ENCODE measurements at regions not wholly inside any gene's neighbourhood (a gene's known extent, or its start where the extent isn't known, plus 50 kb on each side); places are given as distances from the start of the nearest gene placed in this dataset.

DNA sequence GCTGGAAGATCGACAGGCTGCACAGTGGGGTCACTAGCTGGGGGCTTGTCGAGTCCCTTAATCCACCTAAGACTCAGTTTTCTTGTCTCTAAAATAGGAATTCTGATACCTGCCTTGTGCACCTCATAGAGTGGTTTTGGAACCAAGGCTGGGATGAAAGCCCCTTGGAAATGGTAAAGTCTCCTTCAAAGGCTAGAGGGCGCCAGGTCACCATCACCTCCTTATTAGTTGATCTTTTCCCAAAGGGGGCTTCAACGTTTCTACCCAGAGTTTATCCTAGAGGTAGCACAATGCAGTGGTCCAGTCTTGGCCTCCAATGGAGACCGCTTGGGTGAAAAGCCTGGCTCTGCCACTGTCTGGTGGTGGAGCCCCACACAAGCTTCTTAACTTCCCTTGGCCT is 158.2 kb downstream of the AIPL1 start:
- intact Hi-C loops (cut with DNase I) = no loop called here
- no peaks in the 10 kb centered on the region for H3K36me3 ChIP-seq
- no peak overlapping the region for H3K4me3 ChIP-seq (replicated peaks in 1 of 3)
- H3K27ac ChIP-seq = no peak overlapping the region
- no peaks in the 10 kb centered on the region for H3K4me1 ChIP-seq
- no peak for DNase-seq
- TF ChIP-seq, protein P1, sequence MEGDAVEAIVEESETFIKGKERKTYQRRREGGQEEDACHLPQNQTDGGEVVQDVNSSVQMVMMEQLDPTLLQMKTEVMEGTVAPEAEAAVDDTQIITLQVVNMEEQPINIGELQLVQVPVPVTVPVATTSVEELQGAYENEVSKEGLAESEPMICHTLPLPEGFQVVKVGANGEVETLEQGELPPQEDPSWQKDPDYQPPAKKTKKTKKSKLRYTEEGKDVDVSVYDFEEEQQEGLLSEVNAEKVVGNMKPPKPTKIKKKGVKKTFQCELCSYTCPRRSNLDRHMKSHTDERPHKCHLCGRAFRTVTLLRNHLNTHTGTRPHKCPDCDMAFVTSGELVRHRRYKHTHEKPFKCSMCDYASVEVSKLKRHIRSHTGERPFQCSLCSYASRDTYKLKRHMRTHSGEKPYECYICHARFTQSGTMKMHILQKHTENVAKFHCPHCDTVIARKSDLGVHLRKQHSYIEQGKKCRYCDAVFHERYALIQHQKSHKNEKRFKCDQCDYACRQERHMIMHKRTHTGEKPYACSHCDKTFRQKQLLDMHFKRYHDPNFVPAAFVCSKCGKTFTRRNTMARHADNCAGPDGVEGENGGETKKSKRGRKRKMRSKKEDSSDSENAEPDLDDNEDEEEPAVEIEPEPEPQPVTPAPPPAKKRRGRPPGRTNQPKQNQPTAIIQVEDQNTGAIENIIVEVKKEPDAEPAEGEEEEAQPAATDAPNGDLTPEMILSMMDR (IDR thresholded peaks at IDR 0.05) = no peak
- no peak for TF ChIP-seq POLR2A (IDR thresholded peaks at IDR 0.05)
- no peaks in the 10 kb centered on the region for H3K9me3 ChIP-seq
- WGBS, 2 donors = 47 to 59% methylated on average over 5 of the region's 5 CpGs
- H3K27me3 ChIP-seq = no peaks in the 10 kb centered on the region

DNA sequence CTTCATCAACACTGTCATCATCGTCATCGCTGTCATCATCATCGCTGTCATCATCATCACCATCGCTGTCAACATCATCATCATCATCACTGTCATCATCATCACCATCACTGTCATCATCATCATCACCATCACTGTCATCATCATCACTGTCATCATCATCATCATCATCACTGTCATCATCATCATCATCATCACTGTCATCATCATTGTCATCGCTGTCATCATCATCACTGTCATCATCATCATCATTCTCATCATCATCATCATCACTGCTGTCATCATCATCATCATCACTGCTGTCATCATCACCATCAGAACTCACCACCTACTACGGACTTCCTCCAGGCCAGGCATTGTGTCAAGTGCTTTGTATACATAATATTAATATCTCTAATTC is 160.6 kb downstream of the AIPL1 start:
- Histone ChIP-seq H3K9me3 (no peaks in the 10 kb centered on the region), H3K36me3 (no peaks in the 10 kb centered on the region), H3K4me1 (no peaks in the 10 kb centered on the region), H3K4me3 (replicated peaks in 1 of 3) (no peak overlapping the region), H3K27ac (no peak overlapping the region), H3K27me3 (no peaks in the 10 kb centered on the region)
- WGBS, 2 donors = 75 to 81% methylated on average over 6 of the region's 6 CpGs
- DNase-seq = no peak
- TF ChIP-seq, protein P1 (IDR thresholded peaks at IDR 0.05) = no peak
- TF ChIP-seq POLR2A (IDR thresholded peaks at IDR 0.05) = no peak
- intact Hi-C loops (cut with DNase I) = no loop called here

DNA sequence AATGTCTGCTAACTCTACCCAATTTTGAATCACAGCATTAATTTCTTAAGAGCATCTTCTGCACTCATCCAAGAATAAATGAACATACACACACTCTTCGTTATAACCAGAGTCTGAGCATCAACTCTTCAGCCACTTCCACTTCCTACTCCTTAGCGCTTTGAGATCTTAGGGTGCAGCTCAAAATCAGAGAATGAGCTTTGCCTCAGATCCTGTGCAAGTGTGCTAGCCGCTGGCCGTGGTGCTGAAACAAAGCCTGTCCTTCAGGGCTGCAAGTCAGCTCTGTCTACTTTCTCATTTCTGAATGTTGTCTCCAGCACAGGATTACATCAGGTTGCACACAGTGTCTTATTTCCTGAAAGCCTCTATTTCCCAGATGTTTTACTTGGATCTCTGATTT is 165.4 kb downstream of the AIPL1 start:
- DNase-seq = peak; percentile 4
- H3K27ac ChIP-seq = no peak overlapping the region
- H3K27me3 ChIP-seq = no peaks in the 10 kb centered on the region
- H3K36me3 ChIP-seq = no peaks in the 10 kb centered on the region
- H3K9me3 ChIP-seq = no peaks in the 10 kb centered on the region
- H3K4me1 ChIP-seq = no peaks in the 10 kb centered on the region
- intact Hi-C loops (cut with DNase I) = no loop called here
- WGBS, 2 donors = 7 to 8% methylated on average over 4 of the region's 4 CpGs
- H3K4me3 ChIP-seq (replicated peaks in 1 of 3) = no peak overlapping the region
- TF ChIP-seq, protein P1 (IDR thresholded peaks at IDR 0.05) = no peak
- TF ChIP-seq POLR2A (IDR thresholded peaks at IDR 0.05) = no peak

DNA sequence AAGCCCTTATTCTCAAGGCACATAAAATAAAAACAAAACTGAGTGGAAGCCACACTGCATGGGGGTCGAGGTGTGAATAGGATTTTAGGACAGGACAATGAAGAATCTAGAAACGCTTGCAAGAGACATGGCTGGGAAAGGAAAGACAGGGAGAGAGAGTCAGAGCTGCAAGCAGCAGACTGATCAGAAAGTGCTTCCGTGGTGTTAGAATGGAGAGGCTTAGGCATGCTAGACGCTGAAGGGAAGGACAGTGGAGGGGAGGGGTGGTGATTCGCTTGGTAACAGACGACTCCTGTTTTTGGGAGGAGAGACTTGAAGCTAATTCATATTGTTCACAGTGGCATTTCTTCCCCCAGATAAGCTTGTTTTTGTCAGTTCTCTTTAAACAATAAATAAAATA is 173.5 kb downstream of the AIPL1 start:
- WGBS, 2 donors = 23 to 27% methylated on average over 6 of the region's 6 CpGs

DNA sequence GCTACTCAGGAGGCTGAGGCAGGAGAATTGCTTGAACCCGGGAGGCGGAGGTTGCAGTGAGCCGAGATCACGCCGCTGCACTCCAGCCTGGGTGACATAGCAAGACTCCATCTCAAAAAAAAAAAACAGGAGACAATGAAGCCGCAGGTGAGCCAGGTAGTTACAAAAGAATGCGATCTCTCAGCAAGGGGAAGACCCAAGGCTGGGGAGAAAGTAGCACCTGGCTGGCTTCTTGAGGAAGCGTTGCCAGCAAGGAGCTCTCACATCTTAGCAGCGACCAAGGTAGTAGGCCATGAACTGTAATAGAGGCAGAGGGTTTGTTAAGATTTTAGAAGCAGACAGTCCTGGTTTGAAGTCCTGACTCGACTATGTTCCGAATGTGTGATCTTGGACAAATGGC is 175.0 kb downstream of the AIPL1 start:
- Histone ChIP-seq H3K36me3 (no peaks in the 10 kb centered on the region), H3K27ac (no peak overlapping the region), H3K4me1 (no peaks in the 10 kb centered on the region), H3K27me3 (no peaks in the 10 kb centered on the region), H3K9me3 (no peaks in the 10 kb centered on the region), H3K4me3 (replicated peaks in 1 of 3) (no peak overlapping the region)
- WGBS, 2 donors = 77 to 83% methylated on average over 11 of the region's 11 CpGs
- no peak for DNase-seq
- intact Hi-C loops (cut with DNase I) = no loop called here
- TF ChIP-seq POLR2A (IDR thresholded peaks at IDR 0.05) = no peak
- TF ChIP-seq, protein P1 (IDR thresholded peaks at IDR 0.05) = no peak

More for the DNA sequence above, 173.5 kb downstream of the AIPL1 start:
- Histone ChIP-seq H3K27ac (no peak overlapping the region), H3K27me3 (no peaks in the 10 kb centered on the region), H3K9me3 (no peaks in the 10 kb centered on the region), H3K36me3 (no peaks in the 10 kb centered on the region), H3K4me1 (no peaks in the 10 kb centered on the region), H3K4me3 (replicated peaks in 1 of 3) (no peak overlapping the region)
- TF ChIP-seq, protein P1 (IDR thresholded peaks at IDR 0.05) = no peak
- no peak for TF ChIP-seq POLR2A (IDR thresholded peaks at IDR 0.05)
- no peak for DNase-seq
- intact Hi-C loops (cut with DNase I) = no loop called here

Measured in thyroid gland (tissue), 4 donors.